Keratinocyte (primary cell): ENCODE measurements at regions not wholly inside any gene's neighbourhood (a gene's known extent, or its start where the extent isn't known, plus 50 kb on each side); places are given as distances from the start of the nearest gene placed in this dataset.

Experiments
- DNase-seq: peaks from one replicate; pipeline ENCODE4 v3.0.0-alpha.2; 2011; ENCODE audit warnings: low read depth, missing footprints, low spot score
- FAIRE-seq: peaks from 2 replicates; lab custom pipeline; 2011; peaks lifted over from hg19 to GRCh38; lab: Jason Lieb, UNC
- H2AFZ ChIP-seq: 2 replicates; pipeline ENCODE4 v1.6.0; 2012; ENCODE audit warnings: low read length, control low read depth, inconsistent platforms; ENCODE audit not compliant: control insufficient read depth
- H3K27ac ChIP-seq: 2 replicates; pipeline ENCODE4 v1.5.1; 2011; ENCODE audit warnings: low read length; ENCODE audit not compliant: control insufficient read depth, insufficient read depth
- H3K27me3 ChIP-seq: 3 replicates; pipeline ENCODE4 v1.6.0; 2011; ENCODE audit warnings: low read length; ENCODE audit not compliant: control insufficient read depth, insufficient read depth; ENCODE audit errors: extremely low read depth
- H3K36me3 ChIP-seq, 2 experiments: 2 replicates in 1 of 2; 3 replicates in 1 of 2; pipeline ENCODE4 v1.5.1; 2011; ENCODE audit warnings: low read length in 2 of 2, mild to moderate bottlenecking in 1 of 2; ENCODE audit not compliant: control insufficient read depth in 2 of 2, insufficient read depth in 2 of 2; ENCODE audit errors: extremely low read depth in 1 of 2
- H3K4me1 ChIP-seq: 3 replicates; pipeline ENCODE4 v1.5.1; 2011; ENCODE audit warnings: low read length; ENCODE audit not compliant: control insufficient read depth, insufficient read depth; ENCODE audit errors: extremely low read depth
- H3K4me2 ChIP-seq: 3 replicates; pipeline ENCODE4 v1.6.0; 2011; ENCODE audit warnings: low read depth, low read length; ENCODE audit not compliant: control insufficient read depth, insufficient read depth; ENCODE audit errors: extremely low read depth
- H3K4me3 ChIP-seq, 3 experiments: fragments of 200-600 bp in 1 of 3; sonication (generic) in 1 of 3; 2 replicates in 2 of 3; 3 replicates in 1 of 3; pipeline ENCODE4 v1.5.1; 2011 to 2016; ENCODE audit warnings: low read length in 3 of 3, mild to moderate bottlenecking in 3 of 3, control low read depth in 2 of 3, inconsistent platforms in 1 of 3, low read depth in 1 of 3, mixed read lengths in 1 of 3, mixed run types in 1 of 3, moderate library complexity in 1 of 3; ENCODE audit not compliant: control insufficient read depth in 2 of 3, insufficient read depth in 2 of 3; ENCODE audit errors: extremely low read depth in 1 of 3
- H3K79me2 ChIP-seq: 2 replicates; pipeline ENCODE4 v1.6.0; 2012; ENCODE audit warnings: low read length; ENCODE audit not compliant: control insufficient read depth, insufficient read depth
- H3K9ac ChIP-seq: 3 replicates; pipeline ENCODE4 v1.6.0; 2011; ENCODE audit warnings: low read length; ENCODE audit not compliant: control insufficient read depth, insufficient read depth; ENCODE audit errors: extremely low read depth
- H3K9me1 ChIP-seq: 3 replicates; pipeline ENCODE4 v1.6.0; 2011; ENCODE audit warnings: low read length; ENCODE audit not compliant: control insufficient read depth, insufficient read depth; ENCODE audit errors: extremely low read depth
- H3K9me3 ChIP-seq: 2 replicates; pipeline ENCODE4 v1.5.1; 2012; ENCODE audit warnings: low read depth, low read length; ENCODE audit not compliant: control insufficient read depth
- H4K20me1 ChIP-seq: 3 replicates; pipeline ENCODE4 v1.6.0; 2011; ENCODE audit warnings: low read length; ENCODE audit not compliant: control insufficient read depth, insufficient read depth; ENCODE audit errors: extremely low read depth
- CTCF ChIP-seq, 3 experiments: IDR thresholded peaks in 1 of 3; conservative IDR thresholded peaks in 1 of 3; optimal IDR thresholded peaks in 1 of 3; 2 replicates in 2 of 3; 3 replicates in 1 of 3; pipeline versions ENCODE3 to v1.5.1; 2011; ENCODE audit warnings: low read length in 3 of 3, mild to moderate bottlenecking in 3 of 3, moderate library complexity in 2 of 3, control low read depth in 1 of 3, inconsistent platforms in 1 of 3; ENCODE audit not compliant: insufficient read depth in 2 of 3; ENCODE audit errors: extremely low read depth in 1 of 3
- EZH2 ChIP-seq: IDR thresholded peaks from one replicate; pipeline ENCODE4 v1.6.1; 2012; ENCODE audit warnings: inconsistent platforms, mild to moderate bottlenecking, low read length, moderate library complexity
- dilution Hi-C: fragments of 300-500 bp; cut with MboI; formaldehyde crosslinking; loops from one replicate; pipeline ENCODE4 v1.7.0; 2020; ENCODE audit warnings: low sequenced_read_pairs; ENCODE audit not compliant: extremely low pct_ligation_motif_present

- Histone ChIP-seq H3K4me3 (no peak overlapping the region), H3K9me1 (no peaks in the 10 kb centered on the region), H2AFZ (no peak overlapping the region), H3K27ac (no peak overlapping the region), H3K27me3 (no peaks in the 10 kb centered on the region), H3K79me2 (no peaks in the 10 kb centered on the region), H3K4me2 (no peak overlapping the region), H3K9me3 (no peaks in the 10 kb centered on the region), H4K20me1 (no peaks in the 10 kb centered on the region), H3K36me3 (no peaks in the 10 kb centered on the region), H3K9ac (no peak overlapping the region), H3K4me1 (no peaks in the 10 kb centered on the region)
- no peak for FAIRE-seq
- no peak for DNase-seq
- dilution Hi-C loops: no loop called here
- TF ChIP-seq EZH2 (no peak), CTCF (optimal IDR thresholded peaks at IDR 0.05 in 1 of 3, IDR thresholded peaks at IDR 0.05 in 1 of 3, conservative IDR thresholded peaks at IDR 0.05 in 1 of 3; ENCODE audit: extremely low read depth in 1 of 3, insufficient read depth in 2 of 3, low read length in 3 of 3) (no peak)
These were observed 135.3 kb upstream of the COBL start for GRCh38 chr7:51451751-51452476.

- no peak for FAIRE-seq
- no peaks in the 10 kb centered on the region for H3K27me3 ChIP-seq
- dilution Hi-C loops: no loop called here
- H3K4me3 ChIP-seq: no peak overlapping the region
- H3K9ac ChIP-seq: no peak overlapping the region
- H3K4me2 ChIP-seq: no peak overlapping the region
- H3K36me3 ChIP-seq: no peaks in the 10 kb centered on the region
- no peaks in the 10 kb centered on the region for H4K20me1 ChIP-seq
- H2AFZ ChIP-seq: no peak overlapping the region
- no peak overlapping the region for H3K27ac ChIP-seq
- TF ChIP-seq CTCF (optimal IDR thresholded peaks at IDR 0.05 in 1 of 3, IDR thresholded peaks at IDR 0.05 in 1 of 3, conservative IDR thresholded peaks at IDR 0.05 in 1 of 3; ENCODE audit: extremely low read depth in 1 of 3, insufficient read depth in 2 of 3, low read length in 3 of 3): no peak
- TF ChIP-seq EZH2: no peak
- no peaks in the 10 kb centered on the region for H3K9me3 ChIP-seq
- H3K9me1 ChIP-seq: no peaks in the 10 kb centered on the region
- no peaks in the 10 kb centered on the region for H3K4me1 ChIP-seq
- no peaks in the 10 kb centered on the region for H3K79me2 ChIP-seq
- no peak for DNase-seq
These were observed 133.9 kb upstream of the COBL start for GRCh38 chr7:51450541-51450940.
